ENCODE measurements at regions not wholly inside any gene's neighbourhood (a gene's known extent, or its start where the extent isn't known, plus 50 kb on each side); places are given as distances from the start of the nearest gene placed in this dataset.
"Not testable (repeated sequence)": the region's sequence is repeated elsewhere in the genome, so short reads cannot be mapped to it uniquely, and the experiment has no call there.

- no peak for DNase-seq
These were observed 157.9 kb downstream of the UQCRFS1 start for GRCh38 chr19:29054886-29055675.

DNA sequence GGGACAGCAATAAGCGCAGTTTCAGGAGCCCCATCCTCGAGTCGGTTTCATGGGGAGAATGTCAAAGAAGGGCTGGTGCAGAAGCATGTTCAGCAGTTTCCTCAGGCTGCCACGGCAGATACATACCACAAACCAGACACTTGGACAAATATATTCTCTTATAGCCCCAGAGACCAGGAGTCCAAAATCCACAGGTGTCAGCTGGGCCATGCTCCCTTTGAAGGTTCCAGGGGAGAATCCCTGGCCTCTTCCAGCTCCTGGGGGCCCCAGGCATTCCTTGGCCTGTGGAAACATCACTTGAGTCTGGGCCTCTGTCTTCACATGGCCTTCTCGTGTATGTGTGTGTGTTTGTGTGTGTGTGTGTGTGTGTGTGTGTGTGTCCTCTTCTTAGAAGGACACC is 164.1 kb downstream of the UQCRFS1 start:
- DNase-seq = no peak

- no peak for DNase-seq
These were observed 167.2 kb downstream of the UQCRFS1 start for GRCh38 chr19:29045679-29046254.

- no peak for DNase-seq
These were observed 168.9 kb downstream of the UQCRFS1 start for GRCh38 chr19:29044037-29044436.

GRCh38 chr19:29042450-29042849 is 170.5 kb downstream of the UQCRFS1 start:
- no peak for DNase-seq

GRCh38 chr19:29040951-29041350 is 172.0 kb downstream of the UQCRFS1 start:
- DNase-seq = no peak

GRCh38 chr19:29040292-29040691 is 172.7 kb downstream of the UQCRFS1 start:
- no peak for DNase-seq

DNA sequence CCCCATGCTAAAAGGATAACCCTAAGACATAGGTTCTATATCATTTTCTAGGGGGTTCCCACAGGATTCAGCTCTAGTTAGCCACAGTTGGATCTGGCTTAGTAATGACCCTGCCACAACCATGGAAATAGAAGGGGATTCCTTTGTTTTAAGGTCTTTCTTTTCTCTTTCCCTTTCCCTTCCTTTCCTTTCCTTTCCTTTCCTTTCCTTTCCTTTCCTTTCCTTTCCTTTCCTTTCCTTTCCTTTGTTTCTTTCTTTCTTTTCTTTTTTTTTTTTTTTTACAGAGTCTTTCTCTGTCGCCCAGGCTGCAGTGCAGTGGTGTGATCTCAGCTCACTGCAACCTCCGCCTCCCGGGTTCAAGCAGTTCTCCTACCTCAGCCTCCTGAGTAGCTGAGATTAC is 173.9 kb downstream of the UQCRFS1 start:
- not testable (repeated sequence) for DNase-seq

DNA sequence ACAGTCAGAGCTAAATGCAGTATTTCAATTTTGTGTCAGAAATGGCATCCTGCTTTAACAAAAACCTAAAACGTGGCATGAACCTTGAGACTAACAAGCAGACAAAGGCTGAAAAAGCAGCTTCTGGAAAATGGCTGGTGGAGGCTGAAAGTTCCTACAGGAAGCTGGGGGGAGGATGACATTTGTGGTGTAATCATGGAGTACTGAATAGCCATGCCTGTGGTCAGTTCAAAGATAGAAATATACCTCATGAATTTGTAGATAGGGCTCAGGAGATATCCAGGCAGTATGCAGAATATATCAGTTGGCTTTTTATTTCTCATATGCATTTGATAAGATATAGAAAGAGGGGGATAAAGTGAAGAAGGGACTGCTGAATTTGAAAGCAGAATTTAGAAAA is 181.7 kb downstream of the UQCRFS1 start:
- DNase-seq = no peak

DNA sequence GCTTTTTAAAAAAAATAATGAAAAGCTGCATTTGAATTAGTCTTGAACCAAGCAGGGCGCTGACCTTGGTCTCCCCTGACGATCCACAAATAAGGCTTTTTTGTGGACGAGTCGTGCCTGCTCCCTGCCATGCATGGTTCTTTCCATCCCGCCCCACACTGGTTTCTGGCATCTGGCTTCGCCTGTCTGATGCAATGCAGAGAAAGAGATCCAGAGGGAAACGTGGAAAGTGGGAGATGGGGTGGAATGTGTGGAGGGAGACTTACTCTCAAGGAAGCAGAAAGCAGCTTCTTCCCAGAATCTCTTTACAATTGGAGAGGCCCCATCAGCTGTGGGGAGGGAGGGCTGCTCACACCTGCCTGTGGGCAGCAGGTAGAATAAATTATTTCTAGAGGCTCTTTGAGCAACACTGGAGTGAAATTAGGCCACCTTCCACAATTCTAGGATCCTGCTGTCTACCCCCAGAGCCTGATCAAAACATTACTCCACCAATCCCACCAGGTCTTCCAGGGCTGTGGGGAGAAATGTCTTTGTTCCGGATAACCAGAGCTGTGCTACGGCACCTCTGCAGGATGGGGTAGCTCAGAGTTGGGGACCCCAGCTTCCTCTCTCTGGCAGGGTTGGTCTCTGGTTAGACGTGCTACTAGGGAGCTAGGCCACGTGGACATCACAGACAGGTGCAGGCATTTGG is 183.5 kb downstream of the UQCRFS1 start:
- peak in 1 of 3 donors; percentile 1 for DNase-seq

DNA sequence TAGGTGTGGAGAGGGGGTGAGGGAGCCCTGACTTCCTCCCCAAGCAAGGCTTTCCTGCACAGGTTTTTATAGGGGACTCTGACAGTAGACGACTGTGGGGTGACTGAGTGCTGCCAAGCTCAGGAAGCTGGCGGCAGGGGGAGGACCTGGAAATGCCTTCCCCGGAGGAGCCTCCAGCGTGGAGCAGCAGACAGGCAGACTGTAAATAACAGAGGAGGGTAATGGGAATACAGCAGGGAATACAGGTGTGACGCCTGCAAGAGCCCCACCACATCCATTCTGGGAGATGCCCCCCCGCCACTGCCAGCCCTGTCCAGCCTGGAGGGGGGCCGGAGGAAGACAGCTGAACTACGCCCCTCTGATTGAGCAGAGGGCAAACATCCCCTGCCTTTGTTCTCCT is 190.4 kb downstream of the UQCRFS1 start:
- no peak for DNase-seq

GRCh38 chr19:29022165-29022564 is 190.8 kb downstream of the UQCRFS1 start:
- DNase-seq = no peak

DNA sequence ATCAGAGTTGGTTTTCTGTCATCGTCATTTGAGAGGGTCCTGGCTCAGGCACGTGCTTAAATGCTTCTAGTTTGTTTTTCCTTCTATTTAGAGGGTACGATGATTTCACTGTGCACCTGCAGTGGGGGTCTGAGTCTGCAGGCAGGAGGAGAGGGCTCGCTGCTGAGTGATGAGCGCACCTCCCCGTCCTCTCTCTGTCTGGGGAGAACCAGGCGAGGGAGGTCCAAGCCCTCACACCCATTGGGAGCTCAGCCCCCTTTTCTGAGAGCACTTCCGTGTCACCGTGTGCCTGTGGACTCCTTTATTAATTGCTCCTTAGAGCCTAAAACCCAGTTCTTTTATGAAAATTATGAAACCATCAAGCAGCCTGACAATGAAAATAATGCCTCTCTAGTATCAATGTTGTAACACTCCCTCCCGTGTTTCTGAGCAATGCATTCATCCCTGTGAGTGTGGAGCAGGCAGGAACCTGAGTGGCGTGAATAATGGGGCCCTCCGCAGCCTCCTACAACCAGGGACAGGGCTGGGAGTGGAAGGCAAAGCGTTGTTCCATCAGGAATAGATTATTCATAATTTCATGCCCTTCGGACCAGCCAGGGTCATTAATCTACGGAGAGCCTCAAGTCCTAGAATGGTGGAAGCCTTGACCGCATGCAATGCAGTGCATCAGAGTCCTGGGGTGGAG is 191.6 kb downstream of the UQCRFS1 start:
- no peak for DNase-seq

DNA sequence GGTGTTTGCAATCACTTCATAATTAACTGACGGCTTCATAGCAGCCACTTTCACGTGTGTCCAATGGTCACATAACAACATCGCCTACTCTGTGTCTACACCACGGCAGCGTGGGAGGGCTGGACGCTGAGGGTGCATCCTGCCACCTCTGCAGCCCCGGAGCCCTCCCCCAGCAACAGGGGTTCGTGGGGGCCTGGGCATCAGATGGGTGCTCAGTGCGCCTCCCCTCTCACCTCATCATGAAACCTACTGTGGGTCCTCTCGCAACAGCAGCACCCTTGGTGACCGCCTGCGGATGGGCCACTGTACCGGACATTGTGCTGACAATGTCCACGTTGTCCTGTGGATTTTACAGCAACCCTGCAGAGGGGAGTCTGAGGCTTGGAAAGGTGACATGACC is 193.5 kb downstream of the UQCRFS1 start:
- DNase-seq = no peak

- DNase-seq = no peak
These were observed 194.4 kb downstream of the UQCRFS1 start for GRCh38 chr19:29018542-29018941.

DNA sequence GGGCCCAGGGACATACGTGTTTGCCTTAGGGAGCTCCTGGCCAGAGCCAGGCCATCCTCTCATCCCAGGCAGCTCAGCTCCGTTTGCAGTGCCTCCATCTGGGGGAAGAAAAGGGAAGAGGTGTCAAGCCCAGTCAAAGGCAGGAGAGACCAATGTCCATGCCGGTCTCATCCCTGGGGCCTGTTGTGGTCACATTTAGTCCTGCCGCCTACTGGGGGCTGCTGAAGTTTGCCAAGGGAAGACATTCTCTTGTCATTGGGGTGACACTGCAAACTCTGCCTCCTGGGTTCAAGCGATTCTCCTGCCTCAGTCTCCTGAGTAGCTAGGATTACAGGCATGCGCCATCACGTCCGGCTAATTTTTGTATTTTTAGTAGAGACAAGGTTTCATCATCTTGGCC is 195.2 kb downstream of the UQCRFS1 start:
- DNase-seq = no peak

- DNase-seq = no peak
These were observed 195.8 kb downstream of the UQCRFS1 start for GRCh38 chr19:29016926-29017760.

DNA sequence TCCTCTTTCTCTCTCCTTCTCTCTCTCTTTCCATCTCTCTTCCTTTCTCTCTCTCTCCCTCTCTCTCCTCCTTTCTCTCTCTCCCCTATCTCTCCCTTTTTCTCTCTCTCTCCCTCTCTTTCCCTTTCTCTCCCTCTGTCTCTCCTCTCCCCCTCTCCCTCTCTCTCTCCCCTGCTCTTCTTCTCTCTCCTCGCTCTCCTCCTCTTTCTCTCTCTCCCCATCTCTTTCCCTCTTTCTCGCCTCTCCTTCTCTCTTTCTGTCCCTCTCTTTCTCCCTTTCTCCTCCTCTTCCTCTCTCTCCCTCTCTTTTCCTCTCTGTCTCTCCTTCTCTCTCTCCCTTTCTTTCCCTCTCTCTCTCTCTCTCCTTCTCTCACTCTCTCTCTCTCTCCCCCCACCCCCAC is 196.6 kb downstream of the UQCRFS1 start:
- no peak for DNase-seq

DNA sequence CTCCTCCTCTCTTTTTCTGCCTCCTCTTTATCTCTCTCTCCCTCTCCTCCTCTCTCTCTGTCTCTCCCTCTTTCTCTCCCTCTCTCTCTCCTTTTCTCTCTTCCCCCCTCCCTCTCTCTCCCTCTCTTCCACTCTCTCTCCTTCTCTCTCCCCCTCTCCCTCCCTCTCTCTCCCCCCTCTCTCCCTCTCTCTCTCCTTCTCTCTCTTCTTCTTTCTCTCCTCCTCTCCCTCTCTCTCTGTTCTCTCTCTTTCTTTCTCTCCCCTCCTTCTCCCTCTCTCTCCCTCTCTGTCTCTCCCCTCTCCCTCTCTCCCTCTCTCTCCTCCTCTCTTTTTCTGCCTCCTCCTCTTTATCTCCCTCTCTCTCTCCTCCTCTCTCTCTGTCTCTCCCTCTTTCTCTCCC is 197.4 kb downstream of the UQCRFS1 start:
- no peak for DNase-seq

- DNase-seq = no peak
These were observed 198.0 kb downstream of the UQCRFS1 start for GRCh38 chr19:29014857-29015436.

DNA sequence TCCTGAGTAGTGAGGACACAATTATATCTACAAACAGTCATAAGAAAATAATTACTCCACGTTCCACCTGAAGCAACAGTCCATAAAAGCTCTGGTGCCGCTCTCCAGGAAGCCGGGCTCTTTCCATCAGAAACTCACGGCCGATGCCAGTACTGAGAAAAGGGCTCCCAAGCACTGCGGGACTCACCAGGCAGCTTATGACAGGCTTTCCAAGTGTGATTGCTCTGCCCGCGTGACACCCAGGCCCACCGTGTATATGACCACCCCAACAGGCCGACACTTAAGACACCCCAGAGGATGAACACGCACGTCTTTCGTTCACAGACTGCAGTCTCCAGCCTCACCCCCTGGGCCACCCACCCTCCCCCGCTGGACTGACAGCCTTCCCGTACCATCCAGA is 199.0 kb downstream of the UQCRFS1 start:
- DNase-seq = no peak

Data from muscle of back (tissue), 3 donors.